Breast epithelium (tissue), 4 donors: ENCODE measurements at regions not wholly inside any gene's neighbourhood (a gene's known extent, or its start where the extent isn't known, plus 50 kb on each side); places are given as distances from the start of the nearest gene placed in this dataset.

Source experiments
- DNase-seq, 2 donors: peaks; one replicate each; pipeline ENCODE4 v3.0.0-alpha.2; 2019; ENCODE audit warnings: low spot score in 2 of 2
- H3K27ac ChIP-seq, 2 donors: fragments of 200-600 bp; sonication (generic) in 1 of 2; one replicate each; pipeline ENCODE4 v1.5.1; 2016 to 2019; ENCODE audit warnings: mild to moderate bottlenecking in 1 of 2
- H3K27me3 ChIP-seq, 2 donors: fragments of 200-600 bp; sonication (generic) in 1 of 2; one replicate each; pipeline versions ENCODE4 v1.5.1 to v1.6.0; 2017 to 2019; ENCODE audit warnings: control low read depth in 1 of 2, mild to moderate bottlenecking in 1 of 2
- H3K36me3 ChIP-seq: fragments of 200-600 bp; one replicate; pipeline ENCODE4 v1.5.1; 2019
- H3K4me1 ChIP-seq, 2 donors: fragments of 200-600 bp; sonication (generic); one replicate each; pipeline ENCODE4 v1.5.1; 2016 to 2019; ENCODE audit warnings: control low read depth in 1 of 2
- H3K4me3 ChIP-seq, 3 donors: fragments of 200-600 bp; sonication (generic); 1 replicate in 2 of 3; 2 replicates in 1 of 3; pipeline ENCODE4 v1.5.1; 2016 to 2019; ENCODE audit warnings: mild to moderate bottlenecking in 3 of 3, moderate library complexity in 2 of 3
- H3K9me3 ChIP-seq, 2 donors: fragments of 200-600 bp; sonication (generic) in 1 of 2; one replicate each; pipeline ENCODE4 v1.5.1; 2016 to 2019; ENCODE audit warnings: control low read depth in 1 of 2
- CTCF ChIP-seq, 3 donors: fragments of 450-650 bp; IDR thresholded peaks; one replicate each; pipeline ENCODE4 v1.5.1; 2016 to 2017; ENCODE audit warnings: antibody characterized with exemption in 3 of 3, mild to moderate bottlenecking in 3 of 3, moderate library complexity in 3 of 3
- POLR2A ChIP-seq: fragments of 450-650 bp; IDR thresholded peaks from one replicate; pipeline ENCODE4 v1.6.1; 2016; ENCODE audit warnings: antibody characterized with exemption, mild to moderate bottlenecking, moderate library complexity
- POLR2AphosphoS5 ChIP-seq, 3 donors: sonication (generic); formaldehyde crosslinking; IDR thresholded peaks; one replicate each; pipeline ENCODE4 v1.6.1; 2017; ENCODE audit warnings: antibody characterized with exemption in 3 of 3
- intact Hi-C: fragments of 100-400 bp; cut with DNase I; formaldehyde crosslinking; loops from one replicate; pipeline ENCODE4 v1.15.1; 2023; ENCODE audit warnings: low total_unique reads

GRCh38 chr4:180525523-180526077, 1717.6 kb upstream of the TENM3 start:
- intact Hi-C loops: no loop called here
- TF ChIP-seq CTCF (IDR thresholded peaks at IDR 0.05) (no peak), POLR2AphosphoS5 (IDR thresholded peaks at IDR 0.05) (no peak), POLR2A (no peak)

GRCh38 chr4:180528003-180528402, 1715.2 kb upstream of the TENM3 start:
- no peak for TF ChIP-seq POLR2AphosphoS5 (IDR thresholded peaks at IDR 0.05)
- TF ChIP-seq POLR2A: no peak
- TF ChIP-seq CTCF (IDR thresholded peaks at IDR 0.05): no peak
- Histone ChIP-seq H3K27me3 (no peaks in the 10 kb centered on the region), H3K9me3 (no peaks in the 10 kb centered on the region), H3K4me3 (no peak overlapping the region), H3K4me1 (no peaks in the 10 kb centered on the region), H3K36me3 (no peaks in the 10 kb centered on the region), H3K27ac (no peak overlapping the region)
- DNase-seq: no peak
- intact Hi-C loops: no loop called here

More at GRCh38 chr4:180525523-180526077, 1717.6 kb upstream of the TENM3 start:
- H3K36me3 ChIP-seq: no peaks in the 10 kb centered on the region
- no peak overlapping the region for H3K4me3 ChIP-seq
- H3K27ac ChIP-seq: no peak overlapping the region
- H3K27me3 ChIP-seq: no peaks in the 10 kb centered on the region
- DNase-seq: no peak
- no peaks in the 10 kb centered on the region for H3K4me1 ChIP-seq
- H3K9me3 ChIP-seq: no peaks in the 10 kb centered on the region

- no peak for TF ChIP-seq POLR2A
- no peak for TF ChIP-seq CTCF (IDR thresholded peaks at IDR 0.05)
- no peak for TF ChIP-seq POLR2AphosphoS5 (IDR thresholded peaks at IDR 0.05)
- Histone ChIP-seq H3K36me3 (no peaks in the 10 kb centered on the region), H3K4me1 (no peaks in the 10 kb centered on the region), H3K27ac (no peak overlapping the region), H3K27me3 (no peaks in the 10 kb centered on the region), H3K4me3 (no peak overlapping the region), H3K9me3 (no peaks in the 10 kb centered on the region)
- intact Hi-C loops: no loop called here
- DNase-seq: no peak
Measured at GRCh38 chr4:180530787-180531186, 1712.4 kb upstream of the TENM3 start.

GRCh38 chr4:180532691-180533090, 1710.5 kb upstream of the TENM3 start:
- Histone ChIP-seq H3K27ac (no peak overlapping the region), H3K4me1 (no peaks in the 10 kb centered on the region), H3K4me3 (no peak overlapping the region), H3K9me3 (no peaks in the 10 kb centered on the region), H3K36me3 (no peaks in the 10 kb centered on the region), H3K27me3 (no peaks in the 10 kb centered on the region)
- DNase-seq: no peak
- TF ChIP-seq CTCF (IDR thresholded peaks at IDR 0.05): no peak
- TF ChIP-seq POLR2AphosphoS5 (IDR thresholded peaks at IDR 0.05): no peak
- no peak for TF ChIP-seq POLR2A
- intact Hi-C loops: no loop called here

GRCh38 chr4:180538384-180539057, 1704.7 kb upstream of the TENM3 start:
- H3K9me3 ChIP-seq: no peaks in the 10 kb centered on the region
- H3K27me3 ChIP-seq: no peaks in the 10 kb centered on the region
- TF ChIP-seq CTCF (IDR thresholded peaks at IDR 0.05) (no peak), POLR2A (no peak), POLR2AphosphoS5 (IDR thresholded peaks at IDR 0.05) (no peak)
- no peaks in the 10 kb centered on the region for H3K36me3 ChIP-seq
- no peak overlapping the region for H3K4me3 ChIP-seq
- no peaks in the 10 kb centered on the region for H3K4me1 ChIP-seq
- DNase-seq: no peak
- H3K27ac ChIP-seq: no peak overlapping the region
- intact Hi-C loops: no loop called here
